HG02642 (cell line): ENCODE measurements at regions not wholly inside any gene's neighbourhood (a gene's known extent, or its start where the extent isn't known, plus 50 kb on each side); places are given as distances from the start of the nearest gene placed in this dataset.
A peak's percentile ranks its signal among the peaks of the same experiment; 100 is the strongest.

Source experiments
- ATAC-seq: cut with Tn5 transposase; IDR thresholded peaks from one replicate; pipeline ENCODE4 v1.9.1; 2021; ENCODE audit warnings: mild to moderate bottlenecking; ENCODE audit not compliant: unreplicated experiment, poor library complexity

DNA sequence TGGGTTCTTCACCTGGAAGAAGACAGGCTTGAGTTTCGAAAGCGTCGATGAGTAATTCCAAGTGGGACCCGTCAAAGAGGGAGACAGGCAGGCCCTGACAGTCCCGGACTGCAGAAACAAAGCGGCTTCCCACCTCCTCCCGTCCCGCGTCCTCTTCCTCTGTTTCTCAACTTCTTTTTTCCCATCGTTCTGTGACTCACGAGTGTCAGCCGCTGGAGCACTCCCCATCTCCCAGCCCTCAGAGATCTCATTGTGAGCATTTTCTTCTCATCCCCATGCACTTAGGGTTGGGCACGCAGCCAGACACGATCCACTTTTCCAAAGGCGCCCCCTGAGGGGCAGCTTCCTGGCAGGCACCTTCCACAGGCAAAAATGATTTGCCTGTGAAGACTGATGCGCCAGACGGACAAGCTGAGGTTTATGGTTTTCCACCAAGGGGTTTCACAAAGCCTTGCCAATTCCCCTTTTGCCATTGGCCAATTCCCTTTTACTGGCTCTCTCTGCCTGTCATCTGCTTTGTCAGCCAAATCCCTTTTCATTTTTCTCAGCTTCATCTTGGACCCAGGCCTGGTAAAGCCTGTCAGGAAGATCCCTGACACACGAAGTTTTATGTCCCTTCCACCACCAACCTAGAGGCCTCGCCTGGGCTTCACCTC lies 86.5 kb upstream of the ANKRD55 start:
- no peak for ATAC-seq

DNA sequence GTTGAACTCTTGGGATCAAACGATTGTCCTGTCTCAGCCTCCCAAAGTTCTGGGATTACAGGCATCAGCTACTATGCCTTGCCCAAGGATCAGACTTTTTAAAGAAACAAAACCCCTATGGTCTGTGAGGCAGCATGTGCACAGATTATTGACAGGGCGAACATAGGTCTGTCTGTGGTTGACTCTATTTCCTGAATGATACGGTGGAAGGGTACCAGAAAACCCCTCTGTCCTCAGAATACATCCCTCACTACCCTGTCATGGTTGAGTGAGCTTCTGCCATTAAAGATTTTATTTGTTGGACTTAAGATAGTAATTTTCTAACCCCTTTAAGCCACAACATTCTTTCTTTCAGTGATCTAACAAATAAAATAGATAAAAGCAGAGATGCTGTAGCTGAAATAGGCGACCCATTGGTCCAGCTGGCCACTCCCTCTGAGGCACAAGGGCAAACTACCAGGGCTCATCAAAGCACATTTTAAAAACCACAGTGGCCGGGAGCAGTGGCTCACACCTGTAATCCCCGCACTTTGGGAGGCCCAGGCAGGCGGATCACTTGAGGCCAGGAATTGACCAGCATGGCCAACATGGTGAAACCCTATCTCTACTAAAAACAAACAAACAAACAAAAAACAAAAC lies 84.9 kb upstream of the ANKRD55 start:
- peak; percentile 57 for ATAC-seq

GRCh38 chr5:56316299-56316994 lies 83.3 kb upstream of the ANKRD55 start:
- no peak for ATAC-seq

DNA sequence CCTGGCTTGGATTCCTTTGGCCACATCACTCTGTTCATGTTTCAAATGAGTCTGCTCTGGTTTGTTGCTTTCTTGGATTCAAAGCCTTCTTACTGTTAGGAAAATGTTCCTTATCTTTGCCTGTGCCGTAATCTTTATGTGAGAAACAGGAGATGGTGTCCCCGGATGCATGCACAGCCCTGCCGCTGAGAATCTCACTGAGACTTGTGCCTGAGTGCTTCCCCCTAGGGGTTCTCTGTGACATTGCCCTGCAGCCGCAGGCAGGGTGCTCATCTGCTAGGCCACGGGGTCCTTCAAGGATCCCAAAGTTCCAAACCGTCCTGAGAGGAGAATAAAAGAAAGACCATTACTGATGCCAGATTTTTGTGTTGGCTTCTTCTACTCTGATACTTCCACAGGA lies 81.4 kb upstream of the ANKRD55 start:
- no peak for ATAC-seq

DNA sequence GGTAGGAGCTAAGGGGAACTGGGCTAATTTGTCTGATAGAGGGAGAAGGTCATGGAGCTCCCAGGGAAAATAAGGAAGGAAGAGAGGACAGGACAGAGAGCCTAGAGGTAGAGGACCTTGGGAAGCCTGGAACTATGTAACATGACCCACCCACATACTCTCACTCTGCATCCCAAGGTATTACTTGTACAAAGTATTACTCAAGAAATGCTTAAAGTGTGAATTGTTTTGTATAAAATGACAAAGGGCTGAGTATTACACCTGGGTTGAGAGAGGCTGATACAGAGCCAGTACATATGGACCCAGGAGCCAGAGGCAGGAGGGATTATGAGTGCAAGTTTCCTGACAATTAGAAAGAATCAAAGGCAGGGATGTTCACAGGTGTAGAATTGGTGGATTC lies 80.5 kb upstream of the ANKRD55 start:
- no peak for ATAC-seq

DNA sequence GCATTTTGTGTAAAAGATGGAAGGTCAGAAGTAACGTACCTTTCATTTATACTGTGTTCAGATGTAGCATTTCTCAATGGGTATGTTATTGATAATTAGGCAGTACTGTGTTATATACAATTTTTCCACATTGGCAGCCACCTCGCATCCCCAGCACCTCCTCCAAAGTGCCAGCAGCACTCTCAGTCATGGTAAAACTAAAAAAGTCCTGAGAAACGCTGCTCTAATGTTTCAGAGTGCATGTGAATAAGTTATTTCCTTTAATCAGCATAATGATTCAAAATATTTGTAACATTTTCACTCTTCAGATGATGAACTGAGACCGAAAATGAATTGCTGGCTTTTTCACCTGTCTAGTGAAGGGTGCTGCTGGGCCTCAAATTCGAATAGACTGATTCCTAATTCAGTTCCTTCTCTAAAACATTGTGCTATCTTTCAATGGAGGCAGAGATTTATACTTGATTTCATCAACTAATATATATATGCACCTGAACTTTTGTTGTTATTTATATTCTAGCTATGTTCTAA lies 79.9 kb upstream of the ANKRD55 start:
- no peak for ATAC-seq

DNA sequence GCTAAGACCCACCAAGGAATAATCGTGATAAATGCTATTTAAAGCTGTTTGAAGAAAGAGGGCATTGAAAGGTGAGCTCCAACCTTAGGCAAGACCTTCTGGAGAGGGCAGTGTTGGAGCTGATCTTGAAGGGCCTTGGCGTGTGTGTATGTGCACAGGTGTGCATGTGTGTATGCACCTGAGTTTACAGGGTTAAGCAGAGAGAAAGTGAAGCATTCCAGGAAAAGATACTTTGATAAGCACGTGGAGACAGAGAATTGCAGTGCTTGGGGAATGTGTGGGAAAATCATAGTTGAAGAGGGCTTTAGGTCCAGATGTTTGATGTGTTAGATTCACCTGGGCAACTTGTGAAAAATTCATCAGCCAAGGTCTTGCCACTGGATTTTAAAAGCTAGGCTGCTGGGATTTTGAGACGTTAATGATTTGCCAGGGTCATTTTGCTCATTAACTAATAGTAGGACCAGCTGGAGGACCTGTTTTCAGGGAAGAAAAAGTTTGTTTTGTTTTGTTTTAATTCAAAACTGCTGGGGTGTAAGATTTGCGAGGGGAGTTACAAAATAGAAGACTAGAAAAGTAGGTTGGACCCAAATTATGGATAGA lies 78.3 kb upstream of the ANKRD55 start:
- ATAC-seq, result no peak

GRCh38 chr5:56310711-56311204 lies 77.6 kb upstream of the ANKRD55 start:
- ATAC-seq, result no peak

- ATAC-seq, result no peak
Observed at GRCh38 chr5:56309262-56309826, 76.2 kb upstream of the ANKRD55 start.

- no peak for ATAC-seq
Observed at GRCh38 chr5:56307714-56308333, 74.7 kb upstream of the ANKRD55 start.

- no peak for ATAC-seq
Observed at GRCh38 chr5:56306433-56307150, 73.5 kb upstream of the ANKRD55 start.

DNA sequence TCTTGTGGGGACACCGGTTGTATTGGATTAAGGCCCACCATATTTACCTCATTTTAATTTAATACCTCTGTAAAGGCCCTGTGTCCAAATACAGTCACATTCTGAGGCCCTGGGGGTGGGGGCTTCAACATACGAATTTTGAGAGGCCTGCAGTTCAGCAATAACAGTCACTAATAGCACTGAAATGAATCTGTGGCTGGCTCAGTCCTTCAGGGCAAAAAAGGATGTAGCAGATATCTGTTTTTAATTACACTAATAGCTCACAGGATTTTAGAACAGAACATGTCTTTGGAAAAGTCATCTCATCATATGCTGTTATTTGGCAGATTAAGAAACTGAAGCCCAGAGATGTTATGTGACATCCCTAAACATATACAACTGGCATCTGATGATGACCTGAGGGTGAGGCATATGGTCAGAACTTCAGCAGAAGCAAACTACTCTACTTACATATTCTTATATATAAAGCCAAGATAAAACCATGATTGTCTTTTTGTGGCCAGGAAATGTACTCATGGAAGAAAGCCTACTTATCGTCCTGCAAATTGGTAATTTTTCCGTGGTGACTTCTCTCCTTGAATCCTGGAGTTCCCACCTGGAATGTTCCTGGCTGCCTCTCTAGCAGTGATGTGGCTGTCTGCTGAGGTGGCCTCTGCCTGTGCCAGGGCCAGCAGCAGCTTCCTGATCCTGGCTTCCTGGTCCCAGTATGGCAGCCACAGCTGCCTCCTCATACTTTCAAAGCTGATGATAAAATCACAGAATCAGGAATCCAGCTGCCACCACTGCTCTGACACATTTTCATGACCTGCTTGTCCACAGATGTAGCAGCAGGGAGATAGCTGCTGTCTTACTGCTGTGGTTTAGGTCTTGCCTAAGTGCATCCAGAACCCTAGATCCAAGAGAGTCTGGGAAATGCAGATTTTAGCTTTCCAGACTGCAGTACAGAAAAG lies 72.1 kb upstream of the ANKRD55 start:
- no peak for ATAC-seq

DNA sequence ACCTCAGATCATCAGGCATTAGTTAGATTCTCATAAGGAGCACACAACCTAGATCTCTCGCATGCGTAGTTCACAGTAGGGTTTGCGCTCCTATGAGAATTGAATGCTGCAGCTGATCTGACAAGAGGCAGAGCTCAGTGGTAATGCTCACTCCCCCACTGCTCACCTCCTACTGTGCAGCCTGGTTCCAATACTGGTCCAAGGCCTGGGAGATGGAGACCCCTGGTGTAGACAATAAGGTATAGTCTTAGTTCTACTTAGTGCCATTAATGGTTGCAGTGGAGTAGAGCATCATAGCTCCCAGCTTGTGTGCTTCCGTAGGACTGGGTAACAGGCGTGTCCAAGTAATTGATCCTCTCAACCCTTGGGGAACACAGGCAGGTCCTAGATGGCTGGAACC lies 70.4 kb upstream of the ANKRD55 start:
- no peak for ATAC-seq

- no peak for ATAC-seq
Observed at GRCh38 chr5:56302027-56302426, 68.9 kb upstream of the ANKRD55 start.

GRCh38 chr5:56301069-56301468 lies 67.9 kb upstream of the ANKRD55 start:
- ATAC-seq, result no peak

DNA sequence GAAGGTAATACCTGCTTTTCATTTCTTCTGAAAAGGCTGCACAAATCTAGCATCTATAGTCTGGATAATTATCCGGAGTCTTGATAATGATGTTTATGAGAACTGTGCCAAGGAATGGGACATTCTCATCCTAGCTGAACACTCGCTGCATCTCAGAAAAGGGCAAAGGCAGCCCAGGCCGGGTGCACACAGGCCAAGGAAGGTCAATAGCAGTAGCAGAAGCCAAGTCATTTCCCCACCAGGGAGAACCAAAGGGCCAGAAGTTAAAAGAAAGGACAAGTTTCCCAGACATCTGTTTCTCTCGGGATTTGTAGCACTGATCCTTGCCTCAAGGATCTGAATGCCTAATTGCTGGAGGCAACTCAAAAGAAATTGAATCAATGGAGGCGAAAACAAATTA lies 66.1 kb upstream of the ANKRD55 start:
- ATAC-seq, result no peak

GRCh38 chr5:56298336-56299090 lies 65.4 kb upstream of the ANKRD55 start:
- ATAC-seq, result no peak

DNA sequence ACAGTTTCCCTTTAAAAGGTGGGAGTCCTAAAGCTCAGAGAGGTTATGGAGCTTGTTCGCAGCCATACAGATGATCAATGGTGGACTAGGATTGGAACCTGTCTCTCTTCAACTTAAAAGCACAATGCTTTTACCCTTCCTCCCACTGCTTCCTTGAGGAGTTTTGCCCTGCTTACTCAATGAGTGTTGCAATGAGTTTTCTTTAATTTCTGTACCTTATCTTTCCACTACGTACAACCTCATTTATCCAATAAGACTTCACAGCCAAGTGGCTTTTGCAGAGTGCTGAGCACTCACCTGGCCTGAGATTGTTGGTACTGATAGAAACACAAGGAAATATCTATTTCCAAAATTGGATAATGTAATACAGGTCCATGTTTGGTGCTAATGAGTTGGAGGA lies 64.7 kb upstream of the ANKRD55 start:
- no peak for ATAC-seq
